ENCODE measurements at regions not wholly inside any gene's neighbourhood (a gene's known extent, or its start where the extent isn't known, plus 50 kb on each side); places are given as distances from the start of the nearest gene placed in this dataset.
"Not testable (repeated sequence)": the region's sequence is repeated elsewhere in the genome, so short reads cannot be mapped to it uniquely, and the experiment has no call there.

DNA sequence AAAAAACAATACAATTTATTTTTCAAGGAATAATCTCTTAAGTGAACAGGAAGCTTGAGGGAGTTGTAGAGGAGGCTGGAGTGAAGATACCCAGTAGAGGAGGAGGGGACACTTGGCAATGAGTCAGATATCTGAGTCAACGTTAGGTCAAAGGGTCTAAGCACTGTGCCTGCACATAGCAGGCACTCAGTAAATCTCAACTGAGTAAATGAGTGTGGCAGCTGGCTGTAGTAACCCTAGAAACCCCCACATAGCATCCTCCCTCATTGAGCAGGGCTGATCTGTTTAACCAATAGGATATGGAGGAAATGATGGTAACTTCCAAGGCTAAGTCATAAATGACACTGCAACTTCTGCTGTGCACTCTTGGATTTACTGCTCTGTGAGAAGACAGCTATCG is 186.0 kb upstream of the FAM241A start:
- BruUV-seq (replicated peaks) = no TSS peak
- H3K9me3 ChIP-seq = no peaks in the 10 kb centered on the region
- TF ChIP-seq, protein P1, sequence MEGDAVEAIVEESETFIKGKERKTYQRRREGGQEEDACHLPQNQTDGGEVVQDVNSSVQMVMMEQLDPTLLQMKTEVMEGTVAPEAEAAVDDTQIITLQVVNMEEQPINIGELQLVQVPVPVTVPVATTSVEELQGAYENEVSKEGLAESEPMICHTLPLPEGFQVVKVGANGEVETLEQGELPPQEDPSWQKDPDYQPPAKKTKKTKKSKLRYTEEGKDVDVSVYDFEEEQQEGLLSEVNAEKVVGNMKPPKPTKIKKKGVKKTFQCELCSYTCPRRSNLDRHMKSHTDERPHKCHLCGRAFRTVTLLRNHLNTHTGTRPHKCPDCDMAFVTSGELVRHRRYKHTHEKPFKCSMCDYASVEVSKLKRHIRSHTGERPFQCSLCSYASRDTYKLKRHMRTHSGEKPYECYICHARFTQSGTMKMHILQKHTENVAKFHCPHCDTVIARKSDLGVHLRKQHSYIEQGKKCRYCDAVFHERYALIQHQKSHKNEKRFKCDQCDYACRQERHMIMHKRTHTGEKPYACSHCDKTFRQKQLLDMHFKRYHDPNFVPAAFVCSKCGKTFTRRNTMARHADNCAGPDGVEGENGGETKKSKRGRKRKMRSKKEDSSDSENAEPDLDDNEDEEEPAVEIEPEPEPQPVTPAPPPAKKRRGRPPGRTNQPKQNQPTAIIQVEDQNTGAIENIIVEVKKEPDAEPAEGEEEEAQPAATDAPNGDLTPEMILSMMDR (IDR thresholded peaks at IDR 0.05; ENCODE audit: insufficient read depth in 1 of 2, low read depth in 1 of 2, low read length in 1 of 2, severe bottlenecking in 1 of 2, unreplicated experiment in 1 of 2) = no peak
- H3K4me1 ChIP-seq = no peaks in the 10 kb centered on the region
- CTCF ChIA-PET = no interaction called here
- intact Hi-C loops (cut with micrococcal nuclease; ENCODE audit: unreplicated experiment) = no loop called here
- POLR2A ChIA-PET = no interaction called here
- H3K4me1 Mint-ChIP-seq (ENCODE audit: low read depth, unreplicated experiment) = no peaks in the 10 kb centered on the region
- H3K4me3 ChIP-seq (ENCODE audit: low read depth, low read length) = no peak overlapping the region
- H3K27me3 ChIP-seq (replicated peaks; ENCODE audit: control insufficient read depth, insufficient read depth, low read length) = no peaks in the 10 kb centered on the region; the same call in 1 of the 2 replicates
- no peak for DNase-seq
- H3K9me3 Mint-ChIP-seq (ENCODE audit: unreplicated experiment) = no peaks in the 10 kb centered on the region
- H3K27me3 Mint-ChIP-seq (ENCODE audit: insufficient read depth, unreplicated experiment) = no peaks in the 10 kb centered on the region
- H3K4me3 Mint-ChIP-seq (ENCODE audit: unreplicated experiment) = no peak overlapping the region
- no peak overlapping the region for H3K27ac Mint-ChIP-seq (ENCODE audit: unreplicated experiment)
- H3K36me3 ChIP-seq (ENCODE audit: control insufficient read depth, insufficient read depth, low read length) = no peaks in the 10 kb centered on the region
- H3K36me3 Mint-ChIP-seq (ENCODE audit: insufficient read depth, unreplicated experiment) = no peaks in the 10 kb centered on the region

DNA sequence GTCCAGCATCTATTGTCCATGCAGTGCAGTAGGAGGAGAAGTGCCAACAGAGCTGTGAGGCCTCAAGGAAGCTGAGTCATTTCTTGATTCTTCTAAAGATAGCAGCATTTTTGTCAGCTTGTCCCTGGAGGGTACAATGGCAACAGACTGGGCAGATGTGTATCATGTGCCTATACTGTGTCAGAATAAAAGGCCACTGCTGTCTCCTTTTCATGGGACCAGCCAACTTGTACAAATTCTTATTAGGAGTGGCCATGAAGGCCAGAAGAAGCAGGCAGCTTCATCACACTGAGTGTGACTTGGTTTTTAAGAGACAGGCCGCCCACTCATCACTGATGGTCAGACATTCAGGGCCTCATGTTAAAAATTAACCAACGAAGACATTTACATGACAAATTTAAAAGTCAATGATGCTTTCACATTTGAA is 185.0 kb upstream of the FAM241A start:
- ChIA-PET CTCF (no interaction called here), POLR2A (no interaction called here)
- Mint-ChIP-seq H3K4me1 (ENCODE audit: low read depth, unreplicated experiment) (no peaks in the 10 kb centered on the region), H3K36me3 (ENCODE audit: insufficient read depth, unreplicated experiment) (no peaks in the 10 kb centered on the region), H3K27me3 (ENCODE audit: insufficient read depth, unreplicated experiment) (no peaks in the 10 kb centered on the region), H3K9me3 (ENCODE audit: unreplicated experiment) (no peaks in the 10 kb centered on the region), H3K4me3 (ENCODE audit: unreplicated experiment) (no peak overlapping the region), H3K27ac (ENCODE audit: unreplicated experiment) (no peak overlapping the region)
- H3K4me3 ChIP-seq (ENCODE audit: low read depth, low read length) = no peak overlapping the region
- no peaks in the 10 kb centered on the region for H3K4me1 ChIP-seq
- H3K27me3 ChIP-seq (replicated peaks; ENCODE audit: control insufficient read depth, insufficient read depth, low read length) = no peaks in the 10 kb centered on the region; the same call in 1 of the 2 replicates
- DNase-seq = no peak
- H3K36me3 ChIP-seq (ENCODE audit: control insufficient read depth, insufficient read depth, low read length) = no peaks in the 10 kb centered on the region
- TF ChIP-seq, protein P1 (IDR thresholded peaks at IDR 0.05; ENCODE audit: insufficient read depth in 1 of 2, low read depth in 1 of 2, low read length in 1 of 2, severe bottlenecking in 1 of 2, unreplicated experiment in 1 of 2) = no peak
- H3K9me3 ChIP-seq = no peaks in the 10 kb centered on the region
- intact Hi-C loops (cut with micrococcal nuclease; ENCODE audit: unreplicated experiment) = no loop called here
- no TSS peak for BruUV-seq (replicated peaks)

DNA sequence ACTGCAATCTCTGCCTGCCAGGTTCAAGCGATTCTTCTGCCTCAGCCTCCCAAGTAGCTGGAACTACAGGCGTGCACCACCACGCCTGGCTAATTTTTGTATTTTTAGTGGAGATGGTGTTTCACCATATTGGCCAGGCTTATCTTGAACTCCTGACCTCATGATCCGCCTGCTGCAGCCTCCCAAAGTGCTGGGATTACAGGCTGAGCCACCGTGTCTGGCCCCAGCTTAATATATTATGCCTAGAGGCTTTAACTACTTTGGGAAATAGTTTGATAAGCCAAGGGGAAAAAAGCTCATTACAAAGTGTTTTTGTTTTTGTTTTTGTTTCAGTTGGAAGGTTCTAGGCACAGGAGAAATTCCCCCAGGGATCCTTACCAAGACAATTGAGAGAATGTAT is 184.2 kb upstream of the FAM241A start:
- BruUV-seq (replicated peaks); H3K27me3 Mint-ChIP-seq (ENCODE audit: insufficient read depth, unreplicated experiment); intact Hi-C loops (cut with micrococcal nuclease; ENCODE audit: unreplicated experiment); H3K4me3 ChIP-seq (ENCODE audit: low read depth, low read length); H3K4me1 Mint-ChIP-seq (ENCODE audit: low read depth, unreplicated experiment); H3K27ac Mint-ChIP-seq (ENCODE audit: unreplicated experiment); H3K9me3 ChIP-seq; DNase-seq; H3K36me3 Mint-ChIP-seq (ENCODE audit: insufficient read depth, unreplicated experiment); H3K4me3 Mint-ChIP-seq (ENCODE audit: unreplicated experiment); H3K9me3 Mint-ChIP-seq (ENCODE audit: unreplicated experiment); H3K4me1 ChIP-seq; H3K36me3 ChIP-seq (ENCODE audit: control insufficient read depth, insufficient read depth, low read length); POLR2A ChIA-PET; CTCF ChIA-PET; H3K27me3 ChIP-seq (replicated peaks; ENCODE audit: control insufficient read depth, insufficient read depth, low read length): not testable (repeated sequence)

DNA sequence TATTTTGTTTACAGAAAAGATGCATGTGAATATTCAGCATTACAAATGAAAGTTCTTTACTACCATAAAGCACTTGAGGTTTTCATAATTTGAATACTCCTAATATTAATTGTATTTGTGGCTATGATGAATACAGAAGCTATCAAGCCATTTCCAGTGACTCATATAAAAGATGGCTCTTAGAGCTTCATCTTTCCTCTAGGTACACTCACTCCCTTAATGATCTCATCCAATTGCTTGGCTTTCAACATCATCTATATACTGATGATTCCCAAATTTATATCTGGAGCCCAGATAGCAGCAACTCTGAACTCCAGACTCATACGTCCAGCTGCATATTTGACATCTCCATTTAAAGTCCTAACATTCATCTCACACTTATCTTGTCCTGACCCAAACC is 183.4 kb upstream of the FAM241A start:
- Mint-ChIP-seq H3K27me3 (ENCODE audit: insufficient read depth, unreplicated experiment) (no peaks in the 10 kb centered on the region), H3K9me3 (ENCODE audit: unreplicated experiment) (no peaks in the 10 kb centered on the region), H3K4me1 (ENCODE audit: low read depth, unreplicated experiment) (no peaks in the 10 kb centered on the region), H3K4me3 (ENCODE audit: unreplicated experiment) (no peak overlapping the region), H3K27ac (ENCODE audit: unreplicated experiment) (no peak overlapping the region), H3K36me3 (ENCODE audit: insufficient read depth, unreplicated experiment) (no peaks in the 10 kb centered on the region)
- no peak overlapping the region for H3K4me3 ChIP-seq (ENCODE audit: low read depth, low read length)
- H3K4me1 ChIP-seq = no peaks in the 10 kb centered on the region
- no TSS peak for BruUV-seq (replicated peaks)
- no peaks in the 10 kb centered on the region for H3K9me3 ChIP-seq
- DNase-seq = no peak
- no peaks in the 10 kb centered on the region; the same call in 1 of the 2 replicates for H3K27me3 ChIP-seq (replicated peaks; ENCODE audit: control insufficient read depth, insufficient read depth, low read length)
- intact Hi-C loops (cut with micrococcal nuclease; ENCODE audit: unreplicated experiment) = no loop called here
- TF ChIP-seq, protein P1 (IDR thresholded peaks at IDR 0.05; ENCODE audit: insufficient read depth in 1 of 2, low read depth in 1 of 2, low read length in 1 of 2, severe bottlenecking in 1 of 2, unreplicated experiment in 1 of 2) = no peak
- ChIA-PET CTCF (no interaction called here), POLR2A (no interaction called here)
- H3K36me3 ChIP-seq (ENCODE audit: control insufficient read depth, insufficient read depth, low read length) = no peaks in the 10 kb centered on the region
